ENCODE measurements at regions not wholly inside any gene's neighbourhood (a gene's known extent, or its start where the extent isn't known, plus 50 kb on each side); places are given as distances from the start of the nearest gene placed in this dataset.

DNA sequence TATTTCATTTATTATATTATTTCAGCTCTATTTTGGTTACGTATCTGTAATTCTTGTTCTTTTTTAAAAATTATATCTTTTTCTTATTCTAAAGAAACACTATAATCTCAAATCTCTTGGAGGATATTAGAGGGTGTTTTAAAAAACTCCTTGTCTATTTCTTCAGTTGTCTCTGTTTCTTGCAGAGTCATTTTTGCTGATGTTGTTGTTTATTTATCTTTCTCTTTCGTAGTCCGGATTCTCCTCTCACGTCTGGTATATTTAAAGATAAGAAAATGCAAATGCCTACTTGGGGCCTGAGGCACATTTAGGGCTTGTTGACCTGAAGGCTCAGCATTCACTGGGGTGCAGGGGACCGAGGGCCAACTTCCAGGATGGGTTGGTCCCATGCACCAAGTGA is 181.2 kb upstream of the CTBP2 start:
- TF ChIP-seq CTCF (IDR thresholded peaks at IDR 0.05), result no peak
- H3K4me3 ChIP-seq, result no peak overlapping the region
- H3K27ac ChIP-seq, result no peak overlapping the region
- no peak for DNase-seq (ENCODE audit: low spot score)

GRCh38 chr10:125340903-125341302 is 180.5 kb upstream of the CTBP2 start:
- TF ChIP-seq CTCF (IDR thresholded peaks at IDR 0.05), result no peak
- Histone ChIP-seq H3K4me3 (no peak overlapping the region), H3K27ac (no peak overlapping the region)
- no peak for DNase-seq (ENCODE audit: low spot score)

GRCh38 chr10:125337510-125337909 is 177.1 kb upstream of the CTBP2 start:
- DNase-seq (ENCODE audit: low spot score), result no peak
- TF ChIP-seq CTCF (IDR thresholded peaks at IDR 0.05), result no peak
- Histone ChIP-seq H3K27ac (no peak overlapping the region), H3K4me3 (no peak overlapping the region)

DNA sequence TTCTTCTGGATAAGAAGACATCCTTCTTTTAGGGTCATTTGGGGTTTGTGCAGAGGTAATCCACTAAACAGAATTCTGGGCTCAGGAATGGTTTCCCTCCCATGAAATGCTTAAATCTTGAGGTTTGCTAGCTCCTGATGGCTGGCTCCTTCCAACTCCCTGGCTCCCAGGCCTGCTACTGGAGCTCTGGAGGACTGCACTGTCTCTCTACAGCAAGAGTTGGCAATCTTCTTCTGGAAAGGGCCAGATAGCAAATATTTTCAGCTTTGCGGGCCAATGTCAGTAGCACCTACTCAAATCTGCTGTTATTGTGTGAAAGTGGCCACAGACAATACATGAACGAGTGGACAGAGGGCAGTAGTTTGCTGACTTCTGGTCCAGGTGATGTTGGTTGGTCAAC is 174.2 kb upstream of the CTBP2 start:
- no peak for TF ChIP-seq CTCF (IDR thresholded peaks at IDR 0.05)
- Histone ChIP-seq H3K4me3 (no peak overlapping the region), H3K27ac (no peak overlapping the region)
- DNase-seq (ENCODE audit: low spot score), result no peak

DNA sequence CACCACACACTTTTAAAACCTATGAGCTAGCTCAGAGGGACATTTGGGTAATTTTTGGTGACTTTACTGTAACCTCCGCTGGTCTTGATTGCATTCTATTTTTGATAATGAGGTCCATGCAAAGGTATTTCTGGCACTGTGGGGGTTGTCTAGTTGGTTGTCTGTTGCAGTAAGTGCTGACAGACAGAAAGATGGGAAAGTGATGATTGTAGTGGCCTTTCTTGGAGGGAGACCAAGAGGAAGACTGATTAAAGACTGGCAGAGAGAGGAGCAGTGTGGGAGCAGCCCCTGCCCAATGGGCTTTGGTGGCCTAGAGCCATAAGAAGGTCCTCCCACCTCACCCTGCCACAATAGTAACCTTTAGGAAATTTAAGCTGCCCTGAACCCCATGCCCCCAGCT is 173.4 kb upstream of the CTBP2 start:
- Histone ChIP-seq H3K4me3 (no peak overlapping the region), H3K27ac (no peak overlapping the region)
- TF ChIP-seq CTCF (IDR thresholded peaks at IDR 0.05), result no peak
- DNase-seq (ENCODE audit: low spot score), result no peak

DNA sequence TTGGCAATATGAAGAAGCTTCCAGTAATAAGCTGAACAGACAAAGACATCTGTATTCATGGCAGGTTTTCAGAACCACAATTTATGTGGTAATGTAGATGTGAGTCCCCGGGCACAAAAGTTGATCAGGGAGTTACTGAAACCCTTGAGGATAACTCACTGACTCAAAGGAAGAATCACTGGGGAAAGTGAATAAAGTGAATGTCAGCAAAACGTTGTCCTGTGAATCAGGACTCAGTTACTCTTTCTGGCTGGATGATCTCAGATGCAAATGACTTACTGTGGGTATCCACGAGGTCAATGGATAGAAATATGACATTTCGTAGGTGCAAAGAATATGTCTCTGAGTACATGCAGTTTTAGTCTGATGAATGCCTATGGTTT is 172.8 kb upstream of the CTBP2 start:
- no peak for TF ChIP-seq CTCF (IDR thresholded peaks at IDR 0.05)
- no peak overlapping the region for H3K27ac ChIP-seq
- no peak overlapping the region for H3K4me3 ChIP-seq
- no peak for DNase-seq (ENCODE audit: low spot score)

- no peak overlapping the region for H3K4me3 ChIP-seq
- no peak for DNase-seq (ENCODE audit: low spot score)
- no peak overlapping the region for H3K27ac ChIP-seq
- TF ChIP-seq CTCF (IDR thresholded peaks at IDR 0.05), result no peak
Observed at GRCh38 chr10:125332548-125333208, 172.3 kb upstream of the CTBP2 start.
